ENCODE measurements at regions not wholly inside any gene's neighbourhood (a gene's known extent, or its start where the extent isn't known, plus 50 kb on each side); places are given as distances from the start of the nearest gene placed in this dataset.

DNA sequence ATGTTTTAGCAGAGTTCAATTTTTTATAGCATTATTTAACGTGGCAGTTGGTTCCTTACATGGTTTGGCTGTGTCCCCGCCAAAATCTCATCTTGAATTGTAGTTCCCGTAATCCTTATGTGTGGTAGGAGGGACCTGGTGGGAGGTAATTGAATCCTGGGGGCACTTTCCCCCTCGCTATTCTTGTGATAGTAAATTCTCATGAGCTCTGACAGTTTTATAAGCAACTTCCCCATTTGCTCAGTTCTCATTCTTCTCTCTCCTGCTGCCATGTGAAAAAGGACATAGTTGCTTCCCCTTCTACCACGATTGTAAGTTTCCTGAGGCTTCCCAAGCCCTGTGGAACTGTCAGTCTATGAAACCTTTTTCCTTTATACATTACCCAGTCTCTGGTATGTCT is 329.5 kb downstream of the GRIA2 start:
- H3K4me1 ChIP-seq: no peaks in the 10 kb centered on the region
- no peaks in the 10 kb centered on the region for H3K36me3 ChIP-seq
- H3K4me3 ChIP-seq: no peak overlapping the region
- no peaks in the 10 kb centered on the region for H3K9me3 ChIP-seq
- DNase-seq (no peak), ATAC-seq (no peak)
- 78 to 79% methylated on average over 5 of the region's 5 CpGs for WGBS, 2 donors
- intact Hi-C loops (cut with DNase I): no loop called here
- TF ChIP-seq, protein P1, sequence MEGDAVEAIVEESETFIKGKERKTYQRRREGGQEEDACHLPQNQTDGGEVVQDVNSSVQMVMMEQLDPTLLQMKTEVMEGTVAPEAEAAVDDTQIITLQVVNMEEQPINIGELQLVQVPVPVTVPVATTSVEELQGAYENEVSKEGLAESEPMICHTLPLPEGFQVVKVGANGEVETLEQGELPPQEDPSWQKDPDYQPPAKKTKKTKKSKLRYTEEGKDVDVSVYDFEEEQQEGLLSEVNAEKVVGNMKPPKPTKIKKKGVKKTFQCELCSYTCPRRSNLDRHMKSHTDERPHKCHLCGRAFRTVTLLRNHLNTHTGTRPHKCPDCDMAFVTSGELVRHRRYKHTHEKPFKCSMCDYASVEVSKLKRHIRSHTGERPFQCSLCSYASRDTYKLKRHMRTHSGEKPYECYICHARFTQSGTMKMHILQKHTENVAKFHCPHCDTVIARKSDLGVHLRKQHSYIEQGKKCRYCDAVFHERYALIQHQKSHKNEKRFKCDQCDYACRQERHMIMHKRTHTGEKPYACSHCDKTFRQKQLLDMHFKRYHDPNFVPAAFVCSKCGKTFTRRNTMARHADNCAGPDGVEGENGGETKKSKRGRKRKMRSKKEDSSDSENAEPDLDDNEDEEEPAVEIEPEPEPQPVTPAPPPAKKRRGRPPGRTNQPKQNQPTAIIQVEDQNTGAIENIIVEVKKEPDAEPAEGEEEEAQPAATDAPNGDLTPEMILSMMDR (IDR thresholded peaks at IDR 0.05): no peak
- H3K27ac ChIP-seq: no peak overlapping the region
- H3K27me3 ChIP-seq: no peaks in the 10 kb centered on the region

DNA sequence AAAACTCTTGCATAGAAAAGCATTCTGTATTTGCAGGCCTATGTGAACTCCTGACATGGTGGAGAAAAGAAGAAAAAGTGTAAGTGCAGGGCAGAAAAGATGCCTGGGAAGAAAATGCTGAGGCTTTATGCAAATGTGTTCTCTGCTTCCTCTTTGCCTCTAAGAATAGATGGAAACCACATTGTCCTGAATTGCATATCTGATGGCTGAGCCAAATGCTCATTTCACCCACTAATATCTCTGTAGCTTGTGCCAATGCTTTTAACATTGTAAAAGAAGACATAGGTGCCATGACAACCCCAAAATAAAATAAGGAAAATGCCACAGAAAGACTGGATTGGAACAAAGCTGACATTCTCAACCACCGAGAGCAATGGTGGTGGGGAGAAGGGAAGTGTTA is 307.4 kb downstream of the GRIA2 start:
- 86 to 92% methylated on average over 1 of the region's 1 CpG for WGBS, 2 donors
- H3K27me3 ChIP-seq: no peaks in the 10 kb centered on the region
- TF ChIP-seq, protein P1 (IDR thresholded peaks at IDR 0.05): no peak
- no peaks in the 10 kb centered on the region for H3K36me3 ChIP-seq
- intact Hi-C loops (cut with DNase I): no loop called here
- no peak for DNase-seq
- no peak overlapping the region for H3K27ac ChIP-seq
- no peaks in the 10 kb centered on the region for H3K4me1 ChIP-seq
- no peak overlapping the region for H3K4me3 ChIP-seq
- ATAC-seq: no peak
- peaks cover 0 to 57% (median 21%) of the 10 kb centered on the region in 11 donors for H3K9me3 ChIP-seq

DNA sequence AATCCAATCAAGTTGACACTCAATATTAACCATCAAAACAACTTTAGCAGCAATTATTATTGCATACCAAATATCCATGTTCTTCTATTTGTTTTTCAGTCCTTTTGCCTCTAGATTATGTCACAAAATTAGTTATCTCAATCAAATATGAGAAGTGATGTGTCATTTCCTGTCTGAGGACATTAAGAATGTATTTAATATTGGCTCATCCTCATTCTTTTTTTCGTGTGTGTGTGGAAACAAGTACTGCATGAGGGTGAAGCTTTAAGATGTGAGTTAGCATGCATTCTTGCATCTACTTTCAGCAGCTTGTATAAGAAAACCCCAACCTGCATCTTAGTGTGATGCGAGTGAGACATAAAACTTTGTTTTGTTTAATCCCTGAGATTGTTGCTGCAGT is 301.4 kb downstream of the GRIA2 start:
- TF ChIP-seq, protein P1 (IDR thresholded peaks at IDR 0.05): no peak
- no peak for DNase-seq
- H3K27ac ChIP-seq: no peak overlapping the region
- H3K27me3 ChIP-seq: no peaks in the 10 kb centered on the region
- H3K4me3 ChIP-seq: no peak overlapping the region
- 58 to 61% methylated on average over 2 of the region's 2 CpGs for WGBS, 2 donors
- no peaks in the 10 kb centered on the region for H3K36me3 ChIP-seq
- no peak for ATAC-seq
- intact Hi-C loops (cut with DNase I): no loop called here
- no peaks in the 10 kb centered on the region for H3K4me1 ChIP-seq
- H3K9me3 ChIP-seq: peaks cover 0 to 22% (median 0%) of the 10 kb centered on the region in 11 donors

DNA sequence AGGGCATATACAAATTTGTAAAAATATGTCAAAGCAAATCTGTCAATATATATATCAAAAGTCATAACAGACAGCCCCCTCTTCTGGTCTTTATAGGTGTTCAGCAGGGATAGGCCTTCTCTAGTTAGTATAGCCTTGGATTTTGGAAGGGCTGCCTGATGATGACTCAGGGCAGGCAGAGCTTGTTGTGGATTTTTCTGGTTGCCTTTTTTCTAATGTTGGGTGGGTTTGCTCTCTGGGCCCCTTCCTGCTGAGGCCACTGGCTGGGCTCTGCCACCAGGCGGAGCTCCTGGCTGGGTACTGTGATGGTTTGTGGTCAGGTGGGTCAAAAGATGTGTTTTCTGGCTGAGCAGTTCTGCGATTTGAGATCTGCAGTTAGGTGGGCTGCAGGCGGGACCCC is 294.2 kb downstream of the GRIA2 start:
- WGBS, 2 donors: 57 to 65% methylated on average over 3 of the region's 3 CpGs
- Histone ChIP-seq H3K4me1 (no peaks in the 10 kb centered on the region), H3K27ac (no peak overlapping the region), H3K36me3 (no peaks in the 10 kb centered on the region), H3K4me3 (no peak overlapping the region), H3K9me3 (no peaks in the 10 kb centered on the region), H3K27me3 (no peaks in the 10 kb centered on the region)
- TF ChIP-seq, protein P1 (IDR thresholded peaks at IDR 0.05): peak in 1 of 9 donors; percentile 8
- intact Hi-C loops (cut with DNase I): no loop called here
- ATAC-seq: no peak
- no peak for DNase-seq

DNA sequence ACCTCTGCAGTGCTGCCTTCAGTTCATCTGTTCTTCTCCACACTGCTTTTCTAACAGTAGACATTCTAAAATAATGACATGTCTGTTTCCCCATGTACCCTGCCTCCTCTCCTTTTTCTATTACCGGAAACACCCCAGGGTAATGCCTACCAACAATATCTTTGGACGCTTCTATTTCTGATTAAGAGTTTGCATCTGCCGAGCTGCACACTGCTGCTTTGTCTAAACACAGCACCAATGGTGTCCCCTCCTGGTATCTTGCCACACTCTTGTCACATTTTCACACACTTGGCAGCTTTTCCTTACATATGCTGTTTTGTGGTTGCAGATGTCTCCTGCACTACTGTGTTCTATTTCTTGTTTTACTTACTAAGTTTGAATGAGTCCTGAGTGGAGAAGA is 288.8 kb downstream of the GRIA2 start:
- Histone ChIP-seq H3K36me3 (no peaks in the 10 kb centered on the region), H3K27me3 (no peaks in the 10 kb centered on the region), H3K9me3 (no peaks in the 10 kb centered on the region), H3K4me3 (no peak overlapping the region), H3K27ac (no peak overlapping the region), H3K4me1 (no peaks in the 10 kb centered on the region)
- WGBS, 2 donors: 28 to 36% methylated on average over 3 of the region's 3 CpGs
- intact Hi-C loops (cut with DNase I): no loop called here
- ATAC-seq (no peak), DNase-seq (no peak)
- TF ChIP-seq, protein P1 (IDR thresholded peaks at IDR 0.05): no peak
